Kidney tubule cell (primary cell): ENCODE measurements at regions not wholly inside any gene's neighbourhood (a gene's known extent, or its start where the extent isn't known, plus 50 kb on each side); places are given as distances from the start of the nearest gene placed in this dataset.
A peak's percentile ranks its signal among the peaks of the same experiment; 100 is the strongest.

ENCODE experiments used
- DNase-seq: peaks from one replicate; pipeline ENCODE4 v3.0.0-alpha.2; 2018; ENCODE audit warnings: low spot score

DNA sequence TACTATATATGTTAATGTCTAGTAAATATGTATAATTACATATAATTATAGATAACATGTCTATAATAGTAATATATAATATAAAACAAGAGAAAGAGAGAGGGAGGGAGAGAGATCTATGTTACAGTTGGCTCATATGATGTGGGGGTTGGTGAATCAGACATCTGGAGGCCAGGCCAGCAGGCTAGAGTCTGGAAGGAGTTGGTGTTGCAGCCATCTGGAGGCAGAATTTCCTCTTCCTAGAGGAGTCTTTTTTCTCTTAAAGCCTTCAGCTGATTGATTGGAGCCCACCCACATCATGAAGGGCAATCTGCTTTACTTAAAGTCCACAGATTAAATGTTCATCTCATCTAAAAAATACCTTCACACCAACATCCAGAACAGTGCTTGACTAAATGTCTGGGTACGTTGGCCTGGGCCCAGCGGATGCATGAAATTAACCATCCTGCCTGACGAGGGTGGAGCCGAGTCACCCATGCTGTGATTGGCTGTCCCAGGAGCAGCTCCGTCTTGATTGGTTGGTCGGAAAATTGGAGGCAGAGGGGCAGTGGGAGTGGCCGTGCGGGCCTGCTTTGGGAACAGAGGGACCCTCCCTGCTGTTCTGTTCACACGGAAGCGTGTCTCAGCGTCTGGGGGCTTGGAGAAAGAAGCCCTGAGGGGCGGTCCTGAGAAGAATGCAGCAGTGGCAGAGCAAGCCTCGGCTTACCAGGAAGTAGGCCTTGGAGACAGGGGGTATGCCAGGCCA lies 392.4 kb downstream of the QKI start:
- no peak for DNase-seq

DNA sequence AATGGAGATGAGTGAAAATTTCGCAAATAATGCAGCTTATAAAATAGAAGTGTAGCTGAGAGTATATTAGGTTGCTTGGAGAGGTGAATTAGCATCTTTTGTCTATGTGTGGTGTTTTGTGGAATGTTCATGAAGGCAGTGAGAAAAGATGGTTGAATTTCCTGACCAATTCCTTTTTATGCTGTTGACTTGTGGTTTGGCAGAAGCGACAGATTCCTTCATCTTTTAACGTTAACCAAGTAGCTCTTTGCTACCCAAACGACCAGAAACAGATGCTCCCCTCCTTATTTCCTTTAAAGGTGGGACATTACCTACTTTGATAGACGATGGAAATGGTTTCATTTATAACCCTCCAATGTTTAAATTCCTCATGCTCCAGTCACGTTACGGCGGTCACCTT lies 390.5 kb downstream of the QKI start:
- DNase-seq, result no peak

DNA sequence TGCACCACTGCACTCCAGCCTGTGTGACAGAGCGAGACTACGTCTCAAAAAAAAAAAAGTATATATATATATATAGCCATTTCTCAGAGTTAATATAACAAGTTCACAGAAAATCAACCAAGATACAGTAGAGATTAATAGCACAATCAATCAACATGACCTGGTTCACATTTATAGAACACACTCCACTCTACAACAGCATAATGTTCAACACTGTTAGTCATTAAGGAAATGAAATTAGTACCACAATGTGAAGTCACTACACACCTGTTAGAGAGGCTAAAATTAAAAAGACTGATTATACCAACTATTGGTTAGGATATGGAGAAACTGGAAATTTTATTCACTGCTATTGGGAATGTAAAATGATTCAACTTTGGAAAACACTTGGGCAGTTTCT lies 387.7 kb downstream of the QKI start:
- no peak for DNase-seq

DNA sequence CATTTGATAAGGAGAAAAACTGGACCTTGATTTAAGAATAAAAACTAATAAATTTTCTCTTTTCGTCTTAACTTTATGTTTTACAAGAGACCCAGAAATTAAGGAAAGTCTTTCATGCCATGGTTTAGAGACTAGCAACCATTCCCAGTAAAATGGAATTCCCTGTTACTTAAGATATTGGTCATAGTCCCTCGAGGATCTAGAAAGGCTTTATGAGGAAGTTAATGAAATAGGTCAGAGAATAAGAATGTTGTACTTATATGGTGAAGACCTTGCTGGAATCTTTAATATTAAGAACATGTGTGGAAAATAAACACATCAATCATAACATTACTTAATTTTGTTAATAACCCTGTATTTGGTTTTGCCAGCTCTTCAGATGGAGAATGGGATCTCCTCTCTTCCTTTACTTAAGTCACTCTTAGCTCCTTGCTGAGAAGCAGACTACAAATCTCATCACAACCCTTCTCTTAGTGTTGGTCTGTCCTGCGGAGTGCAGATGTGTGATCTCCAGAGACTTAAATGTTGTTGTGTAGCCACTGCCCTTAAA lies 382.9 kb downstream of the QKI start:
- no peak for DNase-seq

DNA sequence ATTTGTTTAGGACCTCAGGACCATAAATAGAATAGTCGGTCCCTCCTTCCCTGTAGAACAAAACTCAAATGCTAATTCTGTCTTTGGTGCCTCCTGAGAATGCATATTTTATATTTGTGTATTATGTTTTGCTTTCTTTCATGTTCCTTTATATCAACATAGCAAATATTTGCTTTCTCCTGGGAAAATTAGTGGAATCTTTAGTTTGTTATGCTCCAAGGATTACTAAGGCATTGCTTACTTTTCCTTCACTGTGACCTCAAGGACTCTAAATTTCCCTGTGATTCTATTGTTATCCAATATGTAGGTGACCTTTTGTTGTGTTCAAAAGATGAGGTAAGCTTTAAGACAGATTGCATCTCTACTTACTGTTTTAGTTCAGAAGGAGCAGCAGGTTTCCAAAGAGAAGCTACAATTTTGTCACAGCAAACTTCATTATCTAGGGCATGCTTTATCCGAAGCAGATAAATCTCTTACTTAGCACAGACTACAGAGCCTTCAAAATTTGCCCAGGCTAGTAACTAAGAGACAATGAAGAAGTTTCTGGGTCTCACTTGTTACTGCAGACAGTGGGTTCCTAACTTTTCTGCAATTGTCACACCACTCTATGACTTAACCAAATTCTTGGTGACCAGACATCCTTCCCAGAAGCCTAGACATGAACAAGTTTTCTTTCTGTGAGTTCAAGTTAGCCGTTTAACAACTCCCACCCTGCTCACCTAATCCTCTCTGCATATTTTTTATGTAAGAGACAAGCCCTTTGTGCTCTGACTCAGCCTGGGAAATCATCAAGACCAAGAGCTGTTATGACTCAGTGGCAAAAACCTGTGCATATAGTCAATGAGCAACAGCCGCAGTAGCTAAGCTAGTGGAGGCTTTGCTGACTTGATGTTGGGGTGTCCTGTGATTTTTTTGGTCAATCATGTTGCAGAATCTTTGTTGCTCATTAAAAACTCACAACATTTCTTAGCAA lies 378.8 kb downstream of the QKI start:
- DNase-seq, result peak; percentile 94

DNA sequence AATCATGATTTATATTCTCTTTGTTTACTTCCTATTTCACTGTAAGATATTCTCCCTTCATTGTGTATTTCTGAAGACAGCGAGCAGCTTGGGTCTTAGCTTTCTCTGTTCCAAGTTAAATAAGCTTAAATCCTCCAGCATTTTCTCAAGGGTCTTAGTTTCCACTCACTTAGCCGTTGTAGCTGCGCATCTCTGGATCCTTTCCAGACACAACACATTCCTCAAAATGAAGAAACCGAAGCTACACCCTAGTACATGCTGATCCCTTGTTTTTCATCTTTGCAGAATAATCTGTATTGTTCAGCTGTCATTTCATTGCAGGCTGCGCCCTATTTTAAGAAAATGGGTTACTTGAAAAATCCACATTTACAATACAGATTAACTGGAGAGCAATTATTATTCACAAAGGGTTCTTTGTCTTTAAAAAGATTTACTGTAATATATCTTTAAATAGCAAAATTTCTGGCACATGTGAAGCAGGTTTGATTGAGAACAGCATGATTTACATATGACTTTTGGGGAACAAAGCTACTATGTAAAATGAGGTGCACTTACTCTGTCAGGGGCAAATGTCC lies 375.8 kb downstream of the QKI start:
- DNase-seq, result no peak

DNA sequence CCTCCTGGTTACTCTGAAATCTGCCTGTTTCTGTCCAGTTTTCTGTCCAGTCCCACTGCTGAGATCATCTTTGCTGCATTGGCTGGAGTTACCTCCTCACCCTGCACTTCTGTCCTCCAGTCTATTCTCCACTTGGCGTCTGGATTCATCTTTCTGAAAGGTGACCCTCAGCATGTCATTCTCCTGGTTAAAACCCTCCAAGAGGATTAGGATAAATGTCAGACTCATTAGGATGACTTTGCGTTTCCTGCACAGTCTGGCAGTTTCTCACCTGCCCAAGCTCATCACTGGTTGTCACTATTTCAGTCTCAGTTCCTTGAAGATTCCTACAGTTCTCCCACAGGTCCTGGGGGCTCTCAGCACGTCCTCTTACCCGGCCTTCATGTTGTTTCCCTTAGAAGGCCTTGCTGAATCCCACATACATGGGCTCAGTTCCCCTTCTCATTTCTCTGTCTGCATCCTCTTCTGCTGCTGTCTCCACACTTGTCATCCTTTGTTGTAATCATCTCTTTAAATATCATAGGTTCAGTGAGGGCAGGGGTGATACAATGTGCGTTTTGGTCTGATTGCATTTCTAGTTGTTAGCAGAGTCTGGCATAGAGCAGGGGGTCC lies 374.8 kb downstream of the QKI start:
- no peak for DNase-seq

DNA sequence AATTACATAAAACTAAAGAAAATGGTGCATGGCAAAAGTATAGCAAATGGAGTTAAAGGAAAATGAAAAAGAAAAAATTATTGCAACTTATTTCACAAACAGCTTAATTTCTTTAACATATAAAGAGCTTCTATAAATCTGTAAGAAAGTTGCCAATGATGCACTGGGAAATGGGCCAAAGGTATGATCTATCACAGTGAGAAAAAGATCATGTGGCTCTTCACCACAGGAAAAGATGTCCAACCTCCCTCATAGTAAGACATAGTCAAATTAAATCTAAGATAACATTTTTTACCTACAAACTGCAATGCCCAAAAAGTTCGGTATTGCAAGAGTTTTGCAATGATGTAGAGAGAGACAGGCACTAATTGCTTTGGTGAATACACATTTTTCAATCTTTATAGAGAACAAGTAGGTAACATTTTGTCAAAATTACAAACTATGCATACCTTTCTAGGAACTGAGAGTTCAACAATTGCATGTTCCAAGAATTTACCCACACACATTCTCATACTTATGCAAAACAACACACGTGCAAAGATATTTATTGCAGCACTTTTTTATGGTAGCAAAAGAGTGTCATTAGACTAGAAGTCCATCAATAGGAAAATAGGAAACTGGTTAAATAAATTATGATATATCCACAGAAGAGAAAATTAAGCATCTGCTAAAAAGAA lies 372.6 kb downstream of the QKI start:
- no peak for DNase-seq

DNA sequence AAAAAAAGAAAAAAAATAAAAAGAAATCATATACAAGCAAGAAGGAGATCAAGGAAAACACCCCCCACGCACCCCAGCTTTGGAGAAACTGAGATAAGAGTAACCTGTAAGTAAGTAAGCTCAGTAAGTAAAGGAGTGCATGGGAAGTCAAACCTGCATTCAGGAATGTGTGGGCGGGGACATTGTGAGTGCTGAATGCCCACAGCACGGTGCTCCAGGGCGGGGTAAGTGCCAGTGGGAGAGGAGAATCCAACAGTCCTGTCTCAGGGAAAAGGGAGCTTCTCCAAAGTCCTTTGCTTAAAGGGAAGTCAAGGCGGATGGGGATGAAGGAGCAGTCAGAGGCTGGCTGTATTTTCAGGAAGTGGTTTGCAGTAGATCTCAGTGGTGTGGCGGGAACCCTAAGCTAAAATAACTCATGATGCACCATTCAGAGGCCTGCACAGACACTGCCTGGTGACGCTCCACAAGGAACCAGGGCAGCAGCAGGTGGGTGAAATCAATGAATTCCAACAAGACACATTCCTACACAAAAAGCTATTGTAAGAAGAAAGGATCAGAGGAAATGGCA lies 368.0 kb downstream of the QKI start:
- peak; percentile 4 for DNase-seq

DNA sequence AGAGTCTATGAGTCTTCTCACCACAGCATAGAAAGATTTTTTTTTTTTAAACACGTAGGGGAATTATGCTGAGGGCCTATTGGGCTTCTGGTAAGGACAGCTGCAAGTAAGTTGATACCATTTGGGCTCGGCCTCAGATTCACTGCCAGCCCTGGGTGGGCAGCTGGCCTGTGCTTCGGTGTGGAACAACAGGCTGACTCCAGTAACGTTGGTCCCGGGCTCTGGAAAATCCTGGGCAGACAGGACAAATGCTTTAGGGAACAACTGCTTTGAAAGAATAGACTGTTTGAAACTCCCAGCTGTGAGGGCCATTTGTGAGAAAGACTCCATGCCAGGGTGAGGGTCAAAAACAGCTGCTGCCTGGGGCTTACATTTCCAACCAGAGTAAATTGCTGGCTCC lies 366.5 kb downstream of the QKI start:
- no peak for DNase-seq

DNA sequence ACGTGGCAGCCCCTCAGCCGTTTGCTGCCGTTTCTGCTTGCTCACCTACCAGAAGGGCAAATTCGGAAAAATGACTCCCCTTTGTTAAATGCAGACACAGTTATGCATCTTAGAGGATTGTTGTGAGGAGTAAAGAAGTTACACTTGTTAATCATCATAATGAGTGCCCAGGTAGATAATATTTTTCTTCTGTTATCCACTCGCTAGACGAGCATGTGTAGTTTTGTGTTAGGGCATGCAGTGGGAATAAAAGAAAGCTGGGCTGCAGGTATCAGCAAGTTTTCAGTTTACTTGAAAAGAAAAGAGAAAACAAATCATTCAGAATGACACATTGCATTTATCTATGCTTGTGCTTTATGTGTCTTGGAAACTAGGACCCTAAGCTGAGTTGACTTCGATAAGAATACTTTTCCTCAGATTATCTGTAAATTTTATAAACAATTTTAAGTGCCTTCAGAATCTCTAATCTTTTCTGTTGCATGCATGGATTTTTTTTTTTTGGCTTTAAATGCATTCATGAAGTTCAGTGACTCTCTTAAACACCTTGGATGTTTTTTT lies 365.3 kb downstream of the QKI start:
- DNase-seq, result no peak

DNA sequence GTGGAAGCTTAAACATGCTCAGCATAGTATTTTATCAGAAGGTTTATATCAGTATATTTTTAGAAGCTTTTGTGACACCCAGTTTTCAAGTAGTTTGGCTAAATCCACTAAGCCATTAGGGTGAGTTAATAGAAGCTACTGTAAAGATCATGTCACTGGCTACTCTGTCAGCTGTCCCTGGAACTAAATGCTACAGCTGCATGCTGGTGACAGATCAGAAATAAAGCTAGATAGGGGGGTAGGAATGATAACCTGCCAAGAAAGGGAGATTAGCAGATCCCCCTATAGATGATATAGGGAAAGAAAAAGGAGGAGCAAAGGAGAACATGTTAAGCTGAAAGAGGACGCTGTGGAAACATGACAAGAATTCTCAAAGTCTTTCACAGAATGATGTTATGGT lies 363.2 kb downstream of the QKI start:
- no peak for DNase-seq

DNA sequence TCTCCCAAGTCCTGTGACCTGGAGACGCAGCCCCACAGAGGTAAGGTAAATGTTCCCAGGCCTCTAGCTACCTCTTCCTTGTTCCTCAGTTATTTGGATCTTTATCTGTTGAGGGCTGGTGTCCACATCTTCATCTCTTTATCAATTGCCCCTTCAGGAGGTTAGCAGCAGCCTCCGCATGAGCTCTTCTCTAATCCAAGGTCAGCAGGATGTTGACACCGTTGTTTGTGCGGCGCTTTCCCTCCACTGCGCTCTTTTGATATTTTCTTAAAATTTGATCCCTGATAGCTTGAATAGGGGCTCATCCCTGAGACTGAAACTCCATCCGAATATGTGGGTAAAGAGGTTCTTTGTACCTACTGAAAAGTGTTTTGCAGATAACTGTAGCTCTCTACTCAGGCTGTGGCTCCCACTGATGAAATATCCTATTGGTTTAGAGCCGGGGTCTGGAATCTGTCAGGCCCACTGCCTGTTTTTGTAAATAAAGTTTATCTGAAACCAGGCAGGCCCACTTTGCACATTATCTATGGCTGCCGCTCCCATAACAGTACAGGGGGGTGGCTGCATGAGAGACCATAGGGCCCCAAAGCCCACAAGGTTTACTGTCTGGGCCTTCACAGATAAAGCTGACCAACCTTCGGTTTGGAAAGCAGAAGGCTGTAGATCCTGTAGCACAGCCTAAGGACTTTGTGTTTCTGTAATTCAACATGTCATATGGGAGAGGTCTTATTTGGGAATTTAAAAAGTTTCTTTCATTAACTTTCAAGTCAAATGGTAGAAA lies 362.6 kb downstream of the QKI start:
- DNase-seq, result no peak

DNA sequence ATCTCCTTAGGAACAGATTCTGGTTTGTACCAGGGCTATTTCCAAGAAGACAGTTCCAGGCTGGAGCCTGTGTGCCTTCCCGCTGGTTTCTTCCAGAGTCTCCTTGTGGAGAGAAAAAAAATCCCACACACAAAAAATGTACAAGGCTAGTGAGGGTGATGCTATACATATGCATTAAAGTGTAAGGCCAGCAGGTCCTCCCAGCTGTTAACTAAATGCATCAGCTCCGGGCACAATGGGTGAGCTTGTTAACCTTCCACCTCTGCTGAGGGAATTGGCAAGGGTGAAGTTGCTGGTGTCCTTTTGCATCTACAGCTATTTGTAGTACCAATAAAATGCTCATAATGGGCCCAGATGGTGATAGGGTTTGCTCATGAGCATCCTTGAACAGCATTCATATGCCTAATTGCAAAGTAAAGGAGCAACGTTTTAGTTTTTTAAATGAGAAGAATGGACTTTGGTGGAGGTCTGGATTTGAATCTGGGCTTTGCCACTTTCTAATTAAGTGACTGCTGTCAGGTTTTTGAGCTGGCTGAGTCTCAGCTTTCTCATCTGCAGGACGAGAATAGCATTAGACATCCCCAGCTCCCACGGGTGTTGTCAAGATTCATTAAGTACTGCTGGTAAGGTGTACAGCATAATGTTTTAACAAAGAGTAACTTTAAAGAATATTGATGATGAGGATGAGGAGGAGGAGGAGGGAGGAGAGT lies 361.8 kb downstream of the QKI start:
- DNase-seq, result no peak

DNA sequence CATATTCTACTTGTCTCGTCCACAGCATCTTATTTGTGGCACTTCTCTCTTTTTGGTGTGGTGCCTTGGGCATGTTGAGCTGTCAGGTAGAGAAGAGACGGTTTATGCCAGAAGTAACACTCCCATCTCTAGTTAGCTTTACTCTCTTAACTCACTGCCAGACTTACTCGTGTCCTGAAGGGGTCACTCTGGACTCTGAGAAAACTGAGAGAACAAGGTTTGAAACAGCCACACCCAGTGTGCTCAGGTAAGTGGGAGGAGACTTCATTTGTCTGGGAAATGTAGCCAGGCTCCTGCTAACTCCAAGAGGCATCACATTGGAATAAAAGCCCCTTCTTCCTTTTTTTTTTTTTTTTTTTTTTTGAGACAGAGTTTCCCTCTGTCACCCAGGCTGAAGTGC lies 360.8 kb downstream of the QKI start:
- DNase-seq, result no peak

DNA sequence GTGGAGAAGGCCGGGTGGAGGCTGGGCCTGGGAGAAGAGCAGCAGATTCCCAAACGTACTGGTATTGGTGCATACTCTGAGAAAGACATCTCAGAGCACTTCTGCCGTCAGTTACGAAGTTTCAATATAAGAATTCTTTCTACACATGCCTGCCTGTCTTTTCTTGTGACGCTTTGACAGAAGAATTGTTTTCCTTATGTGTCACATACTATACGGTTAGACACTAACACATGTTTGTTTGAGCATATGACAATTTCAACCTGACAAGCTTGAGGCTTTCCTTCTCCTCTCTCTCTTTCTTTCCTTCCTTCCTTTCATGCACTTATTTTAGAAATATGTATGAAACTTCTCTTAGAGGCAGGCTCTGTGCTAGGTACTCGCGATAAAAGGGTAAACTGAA lies 360.0 kb downstream of the QKI start:
- DNase-seq, result no peak

DNA sequence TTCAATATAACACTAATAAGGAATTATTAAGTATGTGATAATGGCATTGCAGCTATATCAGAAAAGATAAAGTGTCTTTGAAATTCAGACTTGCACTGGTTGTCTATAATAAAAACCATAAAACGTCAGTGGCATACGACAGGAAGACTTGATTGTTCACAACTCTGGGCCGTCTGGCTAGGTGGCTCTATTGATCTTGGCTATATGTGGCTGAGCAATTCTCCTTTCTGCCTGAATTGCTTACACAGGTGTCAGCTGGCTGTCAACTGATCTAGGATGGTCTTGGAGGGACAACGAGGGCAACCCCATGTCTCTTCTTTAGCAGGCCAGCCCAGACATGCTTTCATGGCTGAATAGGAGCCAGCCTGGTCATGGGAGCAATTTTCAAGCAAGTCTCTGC lies 359.1 kb downstream of the QKI start:
- DNase-seq, result no peak

DNA sequence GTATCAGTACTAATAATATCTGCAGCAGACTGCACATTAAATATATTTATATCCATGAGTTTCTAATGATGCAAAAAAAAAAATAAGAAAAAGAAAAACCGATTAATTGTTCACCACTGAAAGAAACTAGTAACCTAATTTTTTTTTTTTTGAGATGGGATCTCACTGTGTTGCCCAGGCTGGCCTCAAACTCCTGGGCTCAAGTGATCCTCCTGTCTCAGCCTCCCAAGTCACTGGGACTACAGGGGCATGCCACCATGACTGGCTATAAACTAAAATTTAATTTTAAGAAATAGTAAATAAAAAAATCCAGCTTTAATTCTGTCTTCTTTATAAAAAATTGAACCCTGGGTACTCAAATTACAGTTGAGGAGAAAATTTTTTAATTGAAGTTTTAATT lies 358.2 kb downstream of the QKI start:
- DNase-seq, result no peak

DNA sequence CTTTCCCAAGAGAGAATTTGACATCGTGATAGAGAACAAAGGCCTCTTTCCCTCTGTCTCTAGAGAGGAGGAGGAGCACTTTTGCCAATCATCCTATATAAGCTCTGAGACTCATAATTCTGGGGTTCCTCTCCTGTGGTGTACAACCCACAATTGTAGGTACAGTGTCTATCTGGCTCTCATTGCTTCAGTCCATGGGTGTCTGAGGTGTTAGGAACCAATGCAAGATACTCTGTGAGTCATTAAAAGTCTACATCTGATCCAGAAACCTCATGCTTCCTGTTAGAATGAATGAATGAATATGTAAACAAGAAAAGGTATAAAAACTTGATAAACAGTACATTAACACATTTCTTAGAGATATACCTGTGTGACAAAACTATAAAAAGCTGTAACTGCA lies 356.7 kb downstream of the QKI start:
- peak; percentile 25 for DNase-seq

DNA sequence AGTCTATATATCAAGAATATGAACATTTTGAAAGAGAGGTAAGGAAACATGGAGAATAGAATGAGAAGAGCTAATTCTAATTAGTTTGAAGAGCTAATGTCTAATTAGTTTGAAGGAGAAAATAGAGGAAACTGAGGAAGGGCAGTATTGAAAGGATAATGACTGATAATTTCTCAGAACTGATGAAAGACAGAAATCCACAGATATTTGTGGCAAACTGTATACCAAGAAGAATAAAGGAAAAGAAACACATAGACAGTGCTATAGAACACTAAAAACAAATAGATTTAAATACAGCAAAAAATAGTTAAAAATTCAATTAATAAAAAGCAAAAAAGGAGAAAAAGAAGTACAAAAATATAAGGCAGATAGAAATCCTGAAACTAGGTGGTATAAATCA lies 354.4 kb downstream of the QKI start:
- no peak for DNase-seq
